Neuronal stem cell (in vitro differentiated cells): ENCODE measurements at regions not wholly inside any gene's neighbourhood (a gene's known extent, or its start where the extent isn't known, plus 50 kb on each side); places are given as distances from the start of the nearest gene placed in this dataset.

Source experiments
- DNase-seq: peaks from one replicate; pipeline ENCODE4 v3.0.0-alpha.2; 2013; ENCODE audit warnings: low spot score
- H2AFZ ChIP-seq: one replicate; pipeline ENCODE4 v1.6.1; 2013; ENCODE audit warnings: mild to moderate bottlenecking, low read length, inconsistent platforms
- H2AK5ac ChIP-seq: 2 replicates; pipeline ENCODE4 v1.6.1; 2013; ENCODE audit warnings: low read depth, mild to moderate bottlenecking, inconsistent platforms, low read length, moderate library complexity, mixed read lengths
- H2BK120ac ChIP-seq: 2 replicates; pipeline ENCODE4 v1.6.1; 2013; ENCODE audit warnings: low read depth, mild to moderate bottlenecking, inconsistent platforms, low read length, moderate library complexity, mixed read lengths
- H2BK12ac ChIP-seq: one replicate; pipeline ENCODE4 v1.6.1; 2013; ENCODE audit warnings: low read length, inconsistent platforms
- H2BK15ac ChIP-seq: 2 replicates; pipeline ENCODE4 v1.6.1; 2013; ENCODE audit warnings: mild to moderate bottlenecking, low read length, inconsistent platforms, mixed read lengths
- H2BK5ac ChIP-seq: one replicate; pipeline ENCODE4 v1.6.1; 2013; ENCODE audit warnings: inconsistent platforms, mild to moderate bottlenecking, low read length, moderate library complexity
- H3K14ac ChIP-seq: one replicate; pipeline ENCODE4 v1.6.1; 2013; ENCODE audit warnings: low read length, inconsistent platforms
- H3K18ac ChIP-seq: 2 replicates; pipeline ENCODE4 v1.6.1; 2013; ENCODE audit warnings: low read length, inconsistent platforms
- H3K23ac ChIP-seq: 2 replicates; pipeline ENCODE4 v1.6.1; 2013; ENCODE audit warnings: low read depth, mild to moderate bottlenecking, mixed read lengths, low read length, inconsistent platforms; ENCODE audit not compliant: poor library complexity
- H3K27ac ChIP-seq: replicated peaks from 3 replicates; pipeline ENCODE4 v1.5.1; 2013; ENCODE audit warnings: low read length, inconsistent platforms
- H3K27me3 ChIP-seq, 3 experiments: 2 replicates each; pipeline ENCODE4 v1.6.1; 2013; ENCODE audit warnings: low read length in 3 of 3, mild to moderate bottlenecking in 2 of 3, inconsistent platforms in 1 of 3, low read depth in 1 of 3, mixed read lengths in 1 of 3, moderate library complexity in 1 of 3; ENCODE audit not compliant: control insufficient read depth in 3 of 3, insufficient read depth in 3 of 3
- H3K36me3 ChIP-seq, 2 donors: replicated peaks in 1 of 2; 2 replicates each; pipeline ENCODE4 v1.6.1; 2013; ENCODE audit warnings: low read length in 2 of 2; ENCODE audit not compliant: control insufficient read depth in 2 of 2, insufficient read depth in 2 of 2
- H3K4ac ChIP-seq: 2 replicates; pipeline ENCODE4 v1.6.1; 2013; ENCODE audit warnings: inconsistent platforms, mild to moderate bottlenecking, low read length, moderate library complexity
- H3K4me1 ChIP-seq, 2 donors: 1 replicate in 1 of 2; 2 replicates in 1 of 2; pipeline ENCODE4 v1.6.1; 2013; ENCODE audit warnings: low read length in 2 of 2, low read depth in 1 of 2; ENCODE audit not compliant: control insufficient read depth in 2 of 2, insufficient read depth in 1 of 2
- H3K4me2 ChIP-seq: one replicate; pipeline ENCODE4 v1.6.1; 2013; ENCODE audit warnings: mild to moderate bottlenecking, low read length, inconsistent platforms; ENCODE audit not compliant: insufficient read depth, poor library complexity, severe bottlenecking
- H3K4me3 ChIP-seq, 2 donors: 2 replicates each; pipeline ENCODE4 v1.5.1; 2013; ENCODE audit warnings: low read length in 2 of 2, mild to moderate bottlenecking in 2 of 2, inconsistent platforms in 1 of 2, moderate library complexity in 1 of 2
- H3K79me1 ChIP-seq: one replicate; pipeline ENCODE4 v1.6.1; 2013; ENCODE audit warnings: low read depth, mild to moderate bottlenecking, inconsistent platforms, low read length, moderate library complexity
- H3K9ac ChIP-seq: one replicate; pipeline ENCODE4 v1.6.1; 2013; ENCODE audit warnings: mild to moderate bottlenecking, low read depth, low read length, inconsistent platforms; ENCODE audit not compliant: poor library complexity
- H3K9me3 ChIP-seq, 2 donors: replicated peaks in 1 of 2; 2 replicates each; pipeline versions ENCODE3 to v1.6.1; 2013; ENCODE audit warnings: low read length in 2 of 2, mild to moderate bottlenecking in 2 of 2, inconsistent platforms in 1 of 2, low read depth in 1 of 2, mixed read lengths in 1 of 2, moderate library complexity in 1 of 2; ENCODE audit not compliant: control insufficient read depth in 2 of 2, insufficient read depth in 1 of 2
- H4K8ac ChIP-seq: one replicate; pipeline ENCODE4 v1.6.1; 2013; ENCODE audit warnings: low read depth, mild to moderate bottlenecking, inconsistent platforms, low read length, moderate library complexity
- H4K91ac ChIP-seq: one replicate; pipeline ENCODE4 v1.6.1; 2013; ENCODE audit warnings: low read length, low read depth, mild to moderate bottlenecking, inconsistent platforms; ENCODE audit not compliant: poor library complexity
- WGBS, 2 donors: extraction: QIAGEN DNeasy Blood & Tissue Kit; methylation state at CpG; one replicate each; pipeline ENCODE4 v1.1.7; 2013; ENCODE audit warnings: missing lambda C conversion rate in 2 of 2, mixed read lengths in 1 of 2; ENCODE audit not compliant: insufficient read length in 2 of 2, insufficient replicate concordance in 1 of 2; ENCODE audit errors: extremely low coverage in 2 of 2; 5-methylcytosine and 5-hydroxymethylcytosine counted together

GRCh38 chrX:39957816-39958566, 139.8 kb downstream of the BCOR start:
- no peak for DNase-seq
- H3K18ac ChIP-seq = no peak overlapping the region
- H3K79me1 ChIP-seq = no peaks in the 10 kb centered on the region
- no peak overlapping the region for H2BK15ac ChIP-seq
- no peak overlapping the region for H3K27ac ChIP-seq
- H2BK12ac ChIP-seq = no peak overlapping the region
- no peak overlapping the region for H3K23ac ChIP-seq
- no CpG with 5 or more reads among the region's 7 CpGs for WGBS, 2 donors
- no peaks in the 10 kb centered on the region for H3K9me3 ChIP-seq
- H3K9ac ChIP-seq = no peak overlapping the region
- no peak overlapping the region for H3K4me2 ChIP-seq
- no peaks in the 10 kb centered on the region for H3K36me3 ChIP-seq
- no peak overlapping the region for H2AK5ac ChIP-seq
- H3K14ac ChIP-seq = no peak overlapping the region
- no peak overlapping the region for H3K4ac ChIP-seq
- no peak overlapping the region for H4K91ac ChIP-seq
- no peak overlapping the region for H2BK5ac ChIP-seq
- no peak overlapping the region for H3K4me3 ChIP-seq
- H4K8ac ChIP-seq = no peak overlapping the region
- peaks cover 2 to 6% of the 10 kb centered on the region in 2 donors for H3K4me1 ChIP-seq
- H2AFZ ChIP-seq = no peak overlapping the region
- no peak overlapping the region for H2BK120ac ChIP-seq
- H3K27me3 ChIP-seq = no peaks in the 10 kb centered on the region

- Histone ChIP-seq H2BK12ac (no peak overlapping the region), H3K9me3 (no peaks in the 10 kb centered on the region), H3K23ac (no peak overlapping the region), H3K4me3 (no peak overlapping the region), H4K91ac (no peak overlapping the region), H3K4ac (no peak overlapping the region), H4K8ac (no peak overlapping the region), H3K9ac (no peak overlapping the region), H3K27me3 (no peaks in the 10 kb centered on the region), H3K79me1 (no peaks in the 10 kb centered on the region), H3K27ac (no peak overlapping the region), H2BK120ac (no peak overlapping the region), H3K18ac (no peak overlapping the region), H2BK15ac (no peak overlapping the region), H2AFZ (no peak overlapping the region), H3K14ac (no peak overlapping the region), H2AK5ac (no peak overlapping the region), H3K36me3 (no peaks in the 10 kb centered on the region), H3K4me2 (no peak overlapping the region), H2BK5ac (no peak overlapping the region), H3K4me1 (peaks cover 2 to 3% of the 10 kb centered on the region in 2 donors)
- no CpG with 5 or more reads among the region's 5 CpGs for WGBS, 2 donors
- no peak for DNase-seq
Observed at GRCh38 chrX:39958850-39959249, 138.9 kb downstream of the BCOR start.

- Histone ChIP-seq H3K4ac (no peak overlapping the region), H3K14ac (no peak overlapping the region), H2BK5ac (no peak overlapping the region), H2BK12ac (no peak overlapping the region), H4K8ac (no peak overlapping the region), H3K9me3 (no peaks in the 10 kb centered on the region), H3K27ac (no peak overlapping the region), H2BK120ac (no peak overlapping the region), H3K23ac (no peak overlapping the region), H3K4me2 (no peak overlapping the region), H2AFZ (no peak overlapping the region), H3K18ac (no peak overlapping the region), H3K4me3 (no peak overlapping the region), H3K9ac (no peak overlapping the region), H2BK15ac (no peak overlapping the region), H3K36me3 (no peaks in the 10 kb centered on the region), H3K4me1 (peaks cover 2 to 3% of the 10 kb centered on the region in 2 donors), H3K79me1 (no peaks in the 10 kb centered on the region), H4K91ac (no peak overlapping the region), H3K27me3 (no peaks in the 10 kb centered on the region), H2AK5ac (no peak overlapping the region)
- no CpG with 5 or more reads among the region's 4 CpGs for WGBS, 2 donors
- no peak for DNase-seq
Observed at GRCh38 chrX:39960219-39960618, 137.5 kb downstream of the BCOR start.

- H2BK12ac ChIP-seq = no peak overlapping the region
- no peak overlapping the region for H2AK5ac ChIP-seq
- H3K14ac ChIP-seq = no peak overlapping the region
- H3K4ac ChIP-seq = no peak overlapping the region
- no peak overlapping the region for H4K8ac ChIP-seq
- no peak overlapping the region for H3K23ac ChIP-seq
- H3K4me3 ChIP-seq = no peak overlapping the region
- no peak overlapping the region for H2AFZ ChIP-seq
- no peaks in the 10 kb centered on the region for H3K27me3 ChIP-seq
- no peaks in the 10 kb centered on the region for H3K36me3 ChIP-seq
- H2BK120ac ChIP-seq = no peak overlapping the region
- H2BK5ac ChIP-seq = no peak overlapping the region
- H3K4me2 ChIP-seq = no peak overlapping the region
- H3K9me3 ChIP-seq = no peaks in the 10 kb centered on the region
- H3K27ac ChIP-seq = no peak overlapping the region
- no peak overlapping the region for H3K9ac ChIP-seq
- H4K91ac ChIP-seq = no peak overlapping the region
- no peak for DNase-seq
- H3K18ac ChIP-seq = no peak overlapping the region
- no peaks in the 10 kb centered on the region for H3K4me1 ChIP-seq
- no peaks in the 10 kb centered on the region for H3K79me1 ChIP-seq
- H2BK15ac ChIP-seq = no peak overlapping the region
- WGBS, 2 donors = no CpG with 5 or more reads among the region's 4 CpGs
Observed at GRCh38 chrX:39961441-39961840, 136.3 kb downstream of the BCOR start.
